Astrocyte (in vitro differentiated cells and primary cell): ENCODE measurements at regions not wholly inside any gene's neighbourhood (a gene's known extent, or its start where the extent isn't known, plus 50 kb on each side); places are given as distances from the start of the nearest gene placed in this dataset.

Source experiments
- EZH2 ChIP-seq: IDR thresholded peaks from 2 replicates; pipeline ENCODE4 v1.6.1; 2012; ENCODE audit warnings: mild to moderate bottlenecking, low read length, inconsistent platforms; ENCODE audit not compliant: insufficient read depth
- TF ChIP-seq, protein P1 (sequence below): IDR thresholded peaks from 2 replicates; pipeline ENCODE4 v1.5.1; 2011; ENCODE audit warnings: low read depth, mild to moderate bottlenecking, inconsistent platforms, low read length, moderate library complexity; ENCODE audit not compliant: insufficient read depth

DNA sequence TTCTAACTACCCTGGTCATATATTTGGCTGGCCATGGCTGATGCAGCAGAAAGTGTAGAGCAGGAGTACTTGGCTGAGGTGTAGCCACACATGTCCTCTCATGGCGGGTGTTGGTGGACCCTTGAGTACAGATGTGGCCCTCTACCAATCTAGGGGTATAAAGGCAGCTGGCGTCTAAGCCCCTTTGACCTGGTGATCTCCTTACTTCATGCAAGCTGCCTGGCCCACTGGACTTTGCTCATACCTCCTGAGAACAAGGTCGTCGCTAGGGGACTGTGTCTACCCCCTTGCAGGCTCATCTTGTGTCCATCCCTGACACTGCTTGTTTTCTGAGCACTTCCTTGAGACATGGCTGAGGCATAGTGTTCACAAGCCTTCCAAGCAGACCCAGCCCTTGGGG is 287.8 kb downstream of the RPS24 start:
- TF ChIP-seq, protein P1, sequence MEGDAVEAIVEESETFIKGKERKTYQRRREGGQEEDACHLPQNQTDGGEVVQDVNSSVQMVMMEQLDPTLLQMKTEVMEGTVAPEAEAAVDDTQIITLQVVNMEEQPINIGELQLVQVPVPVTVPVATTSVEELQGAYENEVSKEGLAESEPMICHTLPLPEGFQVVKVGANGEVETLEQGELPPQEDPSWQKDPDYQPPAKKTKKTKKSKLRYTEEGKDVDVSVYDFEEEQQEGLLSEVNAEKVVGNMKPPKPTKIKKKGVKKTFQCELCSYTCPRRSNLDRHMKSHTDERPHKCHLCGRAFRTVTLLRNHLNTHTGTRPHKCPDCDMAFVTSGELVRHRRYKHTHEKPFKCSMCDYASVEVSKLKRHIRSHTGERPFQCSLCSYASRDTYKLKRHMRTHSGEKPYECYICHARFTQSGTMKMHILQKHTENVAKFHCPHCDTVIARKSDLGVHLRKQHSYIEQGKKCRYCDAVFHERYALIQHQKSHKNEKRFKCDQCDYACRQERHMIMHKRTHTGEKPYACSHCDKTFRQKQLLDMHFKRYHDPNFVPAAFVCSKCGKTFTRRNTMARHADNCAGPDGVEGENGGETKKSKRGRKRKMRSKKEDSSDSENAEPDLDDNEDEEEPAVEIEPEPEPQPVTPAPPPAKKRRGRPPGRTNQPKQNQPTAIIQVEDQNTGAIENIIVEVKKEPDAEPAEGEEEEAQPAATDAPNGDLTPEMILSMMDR = no peak
- no peak for TF ChIP-seq EZH2
